ENCODE measurements at regions not wholly inside any gene's neighbourhood (a gene's known extent, or its start where the extent isn't known, plus 50 kb on each side); places are given as distances from the start of the nearest gene placed in this dataset.

GRCh38 chr12:111310076-111310870 lies 58.6 kb downstream of the PHETA1 start:
- no peak for TF ChIP-seq CTCF (IDR thresholded peaks at IDR 0.05)
- TF ChIP-seq POLR2A (IDR thresholded peaks at IDR 0.05), result no peak
- DNase-seq, result no peak
- intact Hi-C loops (cut with DNase I; ENCODE audit: low total_unique reads), result no loop called here
- Histone ChIP-seq H3K9me3 (peaks cover 0 to 6% of the 10 kb centered on the region in 2 donors), H3K4me3 (no peak overlapping the region), H3K4me1 (no peaks in the 10 kb centered on the region), H3K27me3 (no peaks in the 10 kb centered on the region), H3K36me3 (no peaks in the 10 kb centered on the region), H3K27ac (no peak overlapping the region)

- Histone ChIP-seq H3K9me3 (peaks cover 0 to 13% of the 10 kb centered on the region in 2 donors), H3K4me1 (no peaks in the 10 kb centered on the region), H3K27ac (no peak overlapping the region), H3K27me3 (no peaks in the 10 kb centered on the region), H3K4me3 (no peak overlapping the region), H3K36me3 (no peaks in the 10 kb centered on the region)
- no peak for TF ChIP-seq CTCF (IDR thresholded peaks at IDR 0.05)
- no peak for TF ChIP-seq POLR2A (IDR thresholded peaks at IDR 0.05)
- intact Hi-C loops (cut with DNase I; ENCODE audit: low total_unique reads), result no loop called here
- no peak for DNase-seq
These were observed 59.3 kb downstream of the PHETA1 start for GRCh38 chr12:111309584-111309983.

DNA sequence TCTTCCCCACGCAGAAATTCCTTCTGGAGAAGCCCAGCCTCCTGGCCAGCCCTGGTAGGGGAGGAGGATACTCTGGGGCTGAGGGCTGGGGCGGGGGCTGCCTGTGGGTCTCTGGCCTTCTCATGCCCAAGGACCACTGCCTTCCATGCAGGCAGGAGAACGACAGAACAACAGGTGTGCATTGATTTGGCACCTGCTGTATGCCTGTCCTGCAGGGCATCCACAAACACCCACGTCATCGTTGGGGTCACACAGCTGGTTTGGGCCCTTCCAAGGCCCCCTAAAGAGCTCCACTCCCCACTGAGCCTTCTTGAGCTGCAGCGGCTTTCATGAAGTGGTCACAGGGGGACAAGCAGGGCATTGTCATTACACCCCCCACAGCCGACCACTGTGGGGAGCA lies 60.4 kb downstream of the PHETA1 start:
- H3K4me1 ChIP-seq, result no peaks in the 10 kb centered on the region
- no peak overlapping the region for H3K4me3 ChIP-seq
- no peak for TF ChIP-seq CTCF (IDR thresholded peaks at IDR 0.05)
- TF ChIP-seq POLR2A (IDR thresholded peaks at IDR 0.05), result no peak
- peaks cover 0 to 22% of the 10 kb centered on the region in 2 donors for H3K9me3 ChIP-seq
- no peak for DNase-seq
- H3K36me3 ChIP-seq, result no peaks in the 10 kb centered on the region
- H3K27ac ChIP-seq, result no peak overlapping the region
- H3K27me3 ChIP-seq, result no peaks in the 10 kb centered on the region
- intact Hi-C loops (cut with DNase I; ENCODE audit: low total_unique reads), result no loop called here

GRCh38 chr12:111304642-111305071 lies 64.2 kb downstream of the PHETA1 start:
- H3K4me1 ChIP-seq, result no peaks in the 10 kb centered on the region
- TF ChIP-seq CTCF (IDR thresholded peaks at IDR 0.05), result no peak
- TF ChIP-seq POLR2A (IDR thresholded peaks at IDR 0.05), result no peak
- intact Hi-C loops (cut with DNase I; ENCODE audit: low total_unique reads), result no loop called here
- H3K27me3 ChIP-seq, result no peaks in the 10 kb centered on the region
- H3K9me3 ChIP-seq, result peaks cover 0 to 22% of the 10 kb centered on the region in 2 donors
- H3K4me3 ChIP-seq, result no peak overlapping the region
- H3K36me3 ChIP-seq, result no peaks in the 10 kb centered on the region
- no peak for DNase-seq
- no peak overlapping the region for H3K27ac ChIP-seq

DNA sequence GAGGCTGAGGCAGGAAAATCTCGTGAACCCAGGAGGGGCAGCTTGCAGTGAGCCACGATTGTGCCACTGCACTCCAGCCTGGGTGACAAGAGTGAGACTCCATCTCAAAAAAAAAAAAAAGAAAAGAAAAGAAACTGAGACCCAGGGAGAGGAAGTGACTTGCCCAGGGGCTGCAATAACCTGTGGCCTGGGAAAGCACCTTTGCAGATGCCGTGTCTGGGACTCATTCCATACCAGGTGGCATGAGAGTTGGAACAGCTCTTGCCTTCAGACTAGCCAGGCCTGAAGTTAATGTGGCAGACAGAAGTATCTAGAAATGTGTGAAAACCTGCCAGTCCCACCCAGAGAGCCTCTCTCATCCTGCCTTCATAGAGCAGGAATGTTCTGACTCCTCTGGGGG lies 65.4 kb downstream of the PHETA1 start:
- no peaks in the 10 kb centered on the region for H3K27me3 ChIP-seq
- peaks cover 0 to 22% of the 10 kb centered on the region in 2 donors for H3K9me3 ChIP-seq
- H3K4me1 ChIP-seq, result no peaks in the 10 kb centered on the region
- no peak overlapping the region for H3K27ac ChIP-seq
- no peaks in the 10 kb centered on the region for H3K36me3 ChIP-seq
- intact Hi-C loops (cut with DNase I; ENCODE audit: low total_unique reads), result no loop called here
- TF ChIP-seq POLR2A (IDR thresholded peaks at IDR 0.05) (no peak), CTCF (IDR thresholded peaks at IDR 0.05) (no peak)
- DNase-seq, result no peak
- H3K4me3 ChIP-seq, result no peak overlapping the region

Measured in uterus (tissue), 3 donors.